ENCODE measurements at regions not wholly inside any gene's neighbourhood (a gene's known extent, or its start where the extent isn't known, plus 50 kb on each side); places are given as distances from the start of the nearest gene placed in this dataset.

GRCh38 chr12:77777274-77777673 lies 53.4 kb upstream of the NAV3 start:
- Histone ChIP-seq H3K27ac (ENCODE audit: low read depth, low read length) (no peak overlapping the region), H3K9me3 (ENCODE audit: control insufficient read depth, insufficient read depth, low read depth, low read length) (no peaks in the 10 kb centered on the region), H3K36me3 (ENCODE audit: control insufficient read depth, insufficient read depth, low read length) (no peaks in the 10 kb centered on the region), H3K9ac (ENCODE audit: low read length) (no peak overlapping the region), H3K4me3 (ENCODE audit: low read depth, low read length) (no peak overlapping the region), H3K4me1 (ENCODE audit: control insufficient read depth, insufficient read depth, low read length) (peaks cover 15% of the 10 kb centered on the region), H3K27me3 (ENCODE audit: control insufficient read depth, insufficient read depth, low read length) (no peaks in the 10 kb centered on the region)

GRCh38 chr12:77774761-77775160 lies 55.9 kb upstream of the NAV3 start:
- no peak overlapping the region for H3K9ac ChIP-seq (ENCODE audit: low read length)
- no peaks in the 10 kb centered on the region for H3K36me3 ChIP-seq (ENCODE audit: control insufficient read depth, insufficient read depth, low read length)
- H3K27ac ChIP-seq (ENCODE audit: low read depth, low read length): no peak overlapping the region
- no peaks in the 10 kb centered on the region for H3K27me3 ChIP-seq (ENCODE audit: control insufficient read depth, insufficient read depth, low read length)
- H3K4me1 ChIP-seq (ENCODE audit: control insufficient read depth, insufficient read depth, low read length): no peaks in the 10 kb centered on the region
- H3K4me3 ChIP-seq (ENCODE audit: low read depth, low read length): no peak overlapping the region
- H3K9me3 ChIP-seq (ENCODE audit: control insufficient read depth, insufficient read depth, low read depth, low read length): no peaks in the 10 kb centered on the region

GRCh38 chr12:77772676-77773298 lies 57.9 kb upstream of the NAV3 start:
- no peak overlapping the region for H3K27ac ChIP-seq (ENCODE audit: low read depth, low read length)
- no peak overlapping the region for H3K4me3 ChIP-seq (ENCODE audit: low read depth, low read length)
- H3K4me1 ChIP-seq (ENCODE audit: control insufficient read depth, insufficient read depth, low read length): no peaks in the 10 kb centered on the region
- no peak overlapping the region for H3K9ac ChIP-seq (ENCODE audit: low read length)
- no peaks in the 10 kb centered on the region for H3K27me3 ChIP-seq (ENCODE audit: control insufficient read depth, insufficient read depth, low read length)
- H3K36me3 ChIP-seq (ENCODE audit: control insufficient read depth, insufficient read depth, low read length): no peaks in the 10 kb centered on the region
- H3K9me3 ChIP-seq (ENCODE audit: control insufficient read depth, insufficient read depth, low read depth, low read length): peaks cover 4% of the 10 kb centered on the region; the same call in 1 of the 2 replicates

GRCh38 chr12:77768558-77768957 lies 62.1 kb upstream of the NAV3 start:
- no peaks in the 10 kb centered on the region for H3K4me1 ChIP-seq (ENCODE audit: control insufficient read depth, insufficient read depth, low read length)
- no peak overlapping the region for H3K27ac ChIP-seq (ENCODE audit: low read depth, low read length)
- H3K9me3 ChIP-seq (ENCODE audit: control insufficient read depth, insufficient read depth, low read depth, low read length): peaks cover 9% of the 10 kb centered on the region; the same call in 1 of the 2 replicates
- no peak overlapping the region for H3K9ac ChIP-seq (ENCODE audit: low read length)
- H3K4me3 ChIP-seq (ENCODE audit: low read depth, low read length): no peak overlapping the region
- H3K36me3 ChIP-seq (ENCODE audit: control insufficient read depth, insufficient read depth, low read length): no peaks in the 10 kb centered on the region
- H3K27me3 ChIP-seq (ENCODE audit: control insufficient read depth, insufficient read depth, low read length): no peaks in the 10 kb centered on the region

- Histone ChIP-seq H3K4me3 (ENCODE audit: low read depth, low read length) (no peak overlapping the region), H3K4me1 (ENCODE audit: control insufficient read depth, insufficient read depth, low read length) (no peaks in the 10 kb centered on the region)
These were observed 62.8 kb upstream of the NAV3 start for GRCh38 chr12:77767756-77768343.

GRCh38 chr12:77767335-77767734 lies 63.4 kb upstream of the NAV3 start:
- no peak overlapping the region for H3K27ac ChIP-seq (ENCODE audit: low read depth, low read length)
- no peaks in the 10 kb centered on the region for H3K27me3 ChIP-seq (ENCODE audit: control insufficient read depth, insufficient read depth, low read length)
- H3K4me1 ChIP-seq (ENCODE audit: control insufficient read depth, insufficient read depth, low read length): no peaks in the 10 kb centered on the region
- H3K9ac ChIP-seq (ENCODE audit: low read length): no peak overlapping the region
- peaks cover 9% of the 10 kb centered on the region; the same call in 1 of the 2 replicates for H3K9me3 ChIP-seq (ENCODE audit: control insufficient read depth, insufficient read depth, low read depth, low read length)
- H3K36me3 ChIP-seq (ENCODE audit: control insufficient read depth, insufficient read depth, low read length): no peaks in the 10 kb centered on the region
- H3K4me3 ChIP-seq (ENCODE audit: low read depth, low read length): no peak overlapping the region

More at GRCh38 chr12:77767756-77768343, 62.8 kb upstream of the NAV3 start:
- H3K27ac ChIP-seq (ENCODE audit: low read depth, low read length): no peak overlapping the region
- H3K9ac ChIP-seq (ENCODE audit: low read length): no peak overlapping the region
- H3K27me3 ChIP-seq (ENCODE audit: control insufficient read depth, insufficient read depth, low read length): no peaks in the 10 kb centered on the region
- peaks cover 9% of the 10 kb centered on the region; the same call in 1 of the 2 replicates for H3K9me3 ChIP-seq (ENCODE audit: control insufficient read depth, insufficient read depth, low read depth, low read length)
- H3K36me3 ChIP-seq (ENCODE audit: control insufficient read depth, insufficient read depth, low read length): no peaks in the 10 kb centered on the region

GRCh38 chr12:77766224-77766623 lies 64.5 kb upstream of the NAV3 start:
- Histone ChIP-seq H3K9me3 (ENCODE audit: control insufficient read depth, insufficient read depth, low read depth, low read length) (peaks cover 9% of the 10 kb centered on the region; the same call in 1 of the 2 replicates), H3K36me3 (ENCODE audit: control insufficient read depth, insufficient read depth, low read length) (no peaks in the 10 kb centered on the region), H3K27me3 (ENCODE audit: control insufficient read depth, insufficient read depth, low read length) (no peaks in the 10 kb centered on the region), H3K27ac (ENCODE audit: low read depth, low read length) (no peak overlapping the region), H3K4me3 (ENCODE audit: low read depth, low read length) (no peak overlapping the region), H3K9ac (ENCODE audit: low read length) (no peak overlapping the region), H3K4me1 (ENCODE audit: control insufficient read depth, insufficient read depth, low read length) (no peaks in the 10 kb centered on the region)

- H3K27me3 ChIP-seq (ENCODE audit: control insufficient read depth, insufficient read depth, low read length): no peaks in the 10 kb centered on the region
- H3K36me3 ChIP-seq (ENCODE audit: control insufficient read depth, insufficient read depth, low read length): no peaks in the 10 kb centered on the region
- H3K9me3 ChIP-seq (ENCODE audit: control insufficient read depth, insufficient read depth, low read depth, low read length): no peaks in the 10 kb centered on the region
- no peak overlapping the region for H3K9ac ChIP-seq (ENCODE audit: low read length)
- H3K4me1 ChIP-seq (ENCODE audit: control insufficient read depth, insufficient read depth, low read length): peaks cover 4% of the 10 kb centered on the region; the same call in 1 of the 2 replicates
- H3K27ac ChIP-seq (ENCODE audit: low read depth, low read length): no peak overlapping the region
- no peak overlapping the region for H3K4me3 ChIP-seq (ENCODE audit: low read depth, low read length)
These were observed 69.4 kb upstream of the NAV3 start for GRCh38 chr12:77761286-77761685.

GRCh38 chr12:77760271-77761025 lies 70.2 kb upstream of the NAV3 start:
- H3K27me3 ChIP-seq (ENCODE audit: control insufficient read depth, insufficient read depth, low read length): no peaks in the 10 kb centered on the region
- no peaks in the 10 kb centered on the region for H3K36me3 ChIP-seq (ENCODE audit: control insufficient read depth, insufficient read depth, low read length)
- H3K9me3 ChIP-seq (ENCODE audit: control insufficient read depth, insufficient read depth, low read depth, low read length): no peaks in the 10 kb centered on the region
- peaks cover 4% of the 10 kb centered on the region; the same call in 1 of the 2 replicates for H3K4me1 ChIP-seq (ENCODE audit: control insufficient read depth, insufficient read depth, low read length)
- no peak overlapping the region for H3K9ac ChIP-seq (ENCODE audit: low read length)
- no peak overlapping the region for H3K4me3 ChIP-seq (ENCODE audit: low read depth, low read length)
- no peak overlapping the region for H3K27ac ChIP-seq (ENCODE audit: low read depth, low read length)

- Histone ChIP-seq H3K9ac (ENCODE audit: low read length) (no peak overlapping the region), H3K4me1 (ENCODE audit: control insufficient read depth, insufficient read depth, low read length) (peaks cover 10% of the 10 kb centered on the region; the same call in 1 of the 2 replicates), H3K27ac (ENCODE audit: low read depth, low read length) (no peak overlapping the region), H3K27me3 (ENCODE audit: control insufficient read depth, insufficient read depth, low read length) (no peaks in the 10 kb centered on the region), H3K4me3 (ENCODE audit: low read depth, low read length) (no peak overlapping the region), H3K9me3 (ENCODE audit: control insufficient read depth, insufficient read depth, low read depth, low read length) (no peaks in the 10 kb centered on the region), H3K36me3 (ENCODE audit: control insufficient read depth, insufficient read depth, low read length) (no peaks in the 10 kb centered on the region)
These were observed 76.6 kb upstream of the NAV3 start for GRCh38 chr12:77754086-77754485.

GRCh38 chr12:77751939-77752338 lies 78.8 kb upstream of the NAV3 start:
- Histone ChIP-seq H3K4me3 (ENCODE audit: low read depth, low read length) (no peak overlapping the region), H3K4me1 (ENCODE audit: control insufficient read depth, insufficient read depth, low read length) (peaks cover 10% of the 10 kb centered on the region; the same call in 1 of the 2 replicates), H3K27me3 (ENCODE audit: control insufficient read depth, insufficient read depth, low read length) (no peaks in the 10 kb centered on the region), H3K36me3 (ENCODE audit: control insufficient read depth, insufficient read depth, low read length) (no peaks in the 10 kb centered on the region), H3K27ac (ENCODE audit: low read depth, low read length) (no peak overlapping the region), H3K9ac (ENCODE audit: low read length) (no peak overlapping the region), H3K9me3 (ENCODE audit: control insufficient read depth, insufficient read depth, low read depth, low read length) (no peaks in the 10 kb centered on the region)

All from HUES6 (cell line).